HG02943 (cell line): ENCODE measurements at regions not wholly inside any gene's neighbourhood (a gene's known extent, or its start where the extent isn't known, plus 50 kb on each side); places are given as distances from the start of the nearest gene placed in this dataset.
A peak's percentile ranks its signal among the peaks of the same experiment; 100 is the strongest.
"Not testable (repeated sequence)": the region's sequence is repeated elsewhere in the genome, so short reads cannot be mapped to it uniquely, and the experiment has no call there.

Experiments
- ATAC-seq: cut with Tn5 transposase; IDR thresholded peaks from one replicate; pipeline ENCODE4 v1.9.1; 2021; ENCODE audit warnings: mild to moderate bottlenecking, low read depth, moderate library complexity; ENCODE audit not compliant: unreplicated experiment

DNA sequence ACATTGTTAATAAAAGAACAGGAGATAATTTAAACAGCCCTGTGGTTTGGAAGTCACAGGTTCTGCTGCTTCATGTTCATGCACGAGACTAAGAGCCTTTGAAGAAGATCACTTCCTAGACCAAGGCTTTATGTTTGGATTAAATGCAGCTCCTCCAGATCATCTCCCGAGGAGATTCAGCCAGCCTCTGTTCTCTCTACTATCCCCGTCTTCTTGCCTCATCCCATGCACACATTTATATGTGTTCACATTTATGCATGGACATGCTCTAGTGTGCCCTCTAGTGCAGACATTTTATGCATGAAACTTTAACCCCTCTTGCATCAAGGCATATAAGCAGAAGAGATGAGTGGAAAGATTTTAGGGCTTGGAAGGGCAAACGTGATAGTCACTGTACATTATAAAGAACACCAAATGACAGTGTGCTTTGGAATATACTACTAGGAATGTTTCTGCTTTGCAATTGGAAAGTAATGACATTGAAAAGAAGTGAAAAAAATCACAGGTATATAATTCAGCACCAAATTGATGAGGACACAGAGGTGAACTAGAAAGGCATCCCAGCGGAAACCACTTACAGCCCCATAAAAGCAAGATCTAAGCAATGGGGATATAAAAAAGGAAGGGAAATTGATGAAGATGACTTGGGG, 271.5 kb upstream of the PLGLB2 start:
- not testable (repeated sequence) for ATAC-seq

DNA sequence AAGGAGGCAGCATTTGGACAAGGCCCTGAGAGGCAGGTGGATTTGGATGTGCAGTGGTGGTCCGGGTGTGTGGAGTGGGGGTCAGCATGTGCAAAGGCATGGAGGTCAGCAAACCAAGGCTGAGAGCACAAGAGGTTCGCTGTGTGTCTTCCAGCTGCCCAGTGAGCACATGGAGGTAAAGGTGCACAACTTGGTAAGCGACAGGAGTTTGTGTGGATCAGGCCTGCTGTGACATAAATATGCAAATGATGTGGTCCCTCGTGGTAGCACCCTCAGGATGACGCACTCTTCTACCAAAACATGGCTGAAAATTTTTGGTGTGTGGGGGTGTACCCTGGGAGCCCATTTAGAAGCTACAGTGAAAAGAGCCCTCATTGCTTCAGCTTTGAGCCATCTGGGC, 271.0 kb upstream of the PLGLB2 start:
- ATAC-seq = not testable (repeated sequence)

DNA sequence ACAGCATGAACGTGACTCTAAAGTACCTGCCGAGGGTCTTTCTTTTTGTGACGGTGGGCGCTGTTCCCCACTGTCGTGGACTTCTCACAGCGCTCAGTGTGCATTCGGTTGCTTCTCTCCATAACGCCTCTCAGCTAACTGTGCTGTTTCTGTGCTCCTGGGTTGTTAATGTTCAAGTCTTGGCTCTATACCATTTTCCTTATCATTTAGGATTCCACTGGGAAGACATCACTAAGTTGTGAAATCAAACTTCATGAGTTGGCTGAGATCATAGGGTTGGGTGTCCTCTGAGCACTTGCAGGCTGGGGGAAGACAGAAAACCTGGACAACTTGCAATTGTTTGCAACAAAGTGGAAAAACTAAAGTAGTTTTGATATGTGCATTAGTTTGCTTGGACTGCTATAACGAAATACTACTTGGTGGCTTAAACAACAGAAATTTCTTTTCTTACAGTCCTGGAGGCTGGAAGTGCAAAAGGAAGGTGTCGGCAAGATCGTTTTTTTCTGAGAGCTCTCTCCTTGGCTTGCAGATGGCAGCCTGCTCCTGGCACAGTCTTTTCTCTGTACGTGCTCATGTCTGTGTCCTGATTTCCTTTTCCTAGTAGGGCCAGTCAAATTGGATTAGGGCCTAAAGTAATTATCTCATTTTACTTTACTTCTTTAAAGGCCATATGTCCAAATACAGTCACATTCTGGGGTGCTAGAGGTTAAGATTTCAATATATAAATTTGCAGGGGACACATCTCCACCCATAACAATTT, 270.0 kb upstream of the PLGLB2 start:
- not testable (repeated sequence) for ATAC-seq

GRCh38 chr2:87478911-87479310, 269.0 kb upstream of the PLGLB2 start:
- not testable (repeated sequence) for ATAC-seq

- not testable (repeated sequence) for ATAC-seq
These were observed 264.7 kb upstream of the PLGLB2 start for GRCh38 chr2:87483093-87483680.

DNA sequence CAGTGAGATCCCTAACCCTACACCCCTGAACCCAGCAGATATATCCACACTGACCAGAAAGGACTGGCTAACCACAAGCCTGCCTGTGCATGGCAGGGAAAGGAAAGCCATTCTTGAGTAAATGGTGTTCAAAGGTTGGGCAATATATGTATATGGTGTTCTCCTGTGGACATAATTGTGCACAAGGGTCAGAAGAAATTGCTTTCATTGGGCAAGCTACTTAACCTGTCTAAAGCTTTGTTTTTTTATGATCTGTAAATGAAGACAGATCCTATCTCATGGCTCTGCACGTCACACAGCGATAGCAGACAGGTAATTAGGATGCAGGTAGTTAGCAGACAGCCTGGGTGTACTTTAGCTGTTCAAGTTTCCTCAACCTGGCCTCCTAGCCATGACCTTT, 263.5 kb upstream of the PLGLB2 start:
- not testable (repeated sequence) for ATAC-seq

DNA sequence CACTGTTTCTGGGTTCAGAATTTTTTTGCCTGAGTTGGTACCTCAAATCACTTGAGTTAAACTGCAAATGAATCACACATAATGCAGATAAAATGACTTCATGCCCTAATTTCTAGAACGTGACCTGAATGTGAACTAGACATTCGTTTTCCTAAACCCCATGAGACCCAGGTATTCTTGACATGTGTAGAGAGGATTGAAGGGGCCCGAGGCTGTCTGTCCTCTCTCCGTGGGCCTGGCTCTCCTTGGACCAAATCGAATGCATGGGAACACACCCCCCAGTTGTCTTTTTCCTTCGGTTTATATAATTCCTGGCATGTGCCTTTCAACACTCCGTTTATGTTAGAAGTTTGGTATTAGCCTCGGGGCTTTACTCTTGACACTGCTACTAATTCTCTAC, 262.4 kb upstream of the PLGLB2 start:
- not testable (repeated sequence) for ATAC-seq

DNA sequence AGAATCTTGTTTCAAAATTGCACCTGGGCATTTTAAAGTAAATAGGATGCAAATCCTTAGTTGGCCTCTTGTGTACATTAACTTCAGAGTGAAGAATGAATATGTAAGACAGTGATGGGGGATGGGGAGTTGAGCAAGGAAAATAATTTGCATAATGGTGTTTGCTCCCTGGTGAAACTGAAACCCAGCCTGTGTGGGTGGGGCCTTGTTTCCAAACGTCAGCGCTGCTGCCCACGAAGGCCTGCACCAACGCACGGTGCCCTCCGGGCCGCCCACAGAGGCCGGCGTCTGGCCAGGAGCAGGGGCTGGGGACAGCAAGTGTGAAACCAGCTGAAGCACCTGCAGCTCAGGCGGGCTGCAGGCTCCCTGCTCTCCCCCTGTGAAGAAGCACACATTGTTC, 262.0 kb upstream of the PLGLB2 start:
- ATAC-seq = peak; percentile 95

GRCh38 chr2:87486413-87486812, 261.5 kb upstream of the PLGLB2 start:
- ATAC-seq = not testable (repeated sequence)

DNA sequence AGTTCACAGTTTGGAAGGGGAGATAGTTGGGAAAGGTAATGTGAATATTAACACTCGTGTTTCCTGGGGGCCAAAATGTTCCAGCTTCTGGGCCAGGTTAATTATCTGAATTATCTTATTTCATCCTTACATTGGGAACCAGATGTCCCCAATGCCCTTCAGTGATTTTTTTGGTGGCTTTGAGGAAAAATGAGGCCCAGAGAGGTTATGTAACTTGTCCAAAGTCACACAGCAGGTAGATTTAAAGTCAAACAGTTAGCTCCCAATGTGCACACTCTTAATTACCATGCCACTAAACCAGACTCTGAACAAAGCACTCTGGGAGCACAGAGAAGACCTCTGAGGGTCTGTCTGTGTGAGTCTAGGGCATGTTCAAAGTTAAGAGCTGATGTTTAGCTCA, 259.9 kb upstream of the PLGLB2 start:
- not testable (repeated sequence) for ATAC-seq

DNA sequence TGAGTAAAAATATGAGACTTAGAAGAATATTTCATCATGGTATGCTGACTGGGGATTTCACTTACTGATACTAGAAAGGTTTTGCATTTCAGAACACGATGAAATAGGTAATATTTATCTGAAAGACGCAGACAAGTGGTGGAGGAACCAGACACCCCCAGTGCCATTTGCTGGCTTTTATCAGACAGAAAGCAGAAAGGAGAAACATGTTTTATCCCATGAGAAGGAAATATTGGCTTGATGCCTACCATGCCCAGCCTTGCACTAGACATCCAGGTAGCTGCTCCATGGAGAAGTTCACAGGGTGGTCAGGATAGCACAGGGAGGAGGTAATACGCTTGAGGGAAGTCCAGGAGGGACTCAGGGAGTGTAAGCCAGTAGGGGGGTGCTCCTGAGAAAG, 258.9 kb upstream of the PLGLB2 start:
- not testable (repeated sequence) for ATAC-seq

DNA sequence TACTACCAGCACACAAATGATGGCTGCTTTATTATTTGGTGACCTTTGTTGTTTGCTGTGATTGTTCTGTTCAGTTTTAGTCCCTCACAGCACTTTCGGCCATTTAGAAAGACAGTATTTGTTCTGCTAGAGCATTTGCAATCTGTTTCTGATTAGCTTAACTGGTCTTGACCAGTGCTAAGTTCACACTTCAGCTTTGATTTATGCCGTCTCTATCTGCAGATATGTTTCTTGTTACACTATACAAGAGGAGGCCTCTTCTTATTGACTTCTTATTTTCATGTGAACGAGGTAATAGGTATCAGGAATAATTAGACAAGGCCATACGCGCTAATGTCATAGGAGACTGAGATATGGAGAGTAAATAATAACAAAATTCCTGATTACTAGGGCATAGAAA, 253.0 kb upstream of the PLGLB2 start:
- not testable (repeated sequence) for ATAC-seq

- not testable (repeated sequence) for ATAC-seq
These were observed 252.4 kb upstream of the PLGLB2 start for GRCh38 chr2:87495455-87495854.

DNA sequence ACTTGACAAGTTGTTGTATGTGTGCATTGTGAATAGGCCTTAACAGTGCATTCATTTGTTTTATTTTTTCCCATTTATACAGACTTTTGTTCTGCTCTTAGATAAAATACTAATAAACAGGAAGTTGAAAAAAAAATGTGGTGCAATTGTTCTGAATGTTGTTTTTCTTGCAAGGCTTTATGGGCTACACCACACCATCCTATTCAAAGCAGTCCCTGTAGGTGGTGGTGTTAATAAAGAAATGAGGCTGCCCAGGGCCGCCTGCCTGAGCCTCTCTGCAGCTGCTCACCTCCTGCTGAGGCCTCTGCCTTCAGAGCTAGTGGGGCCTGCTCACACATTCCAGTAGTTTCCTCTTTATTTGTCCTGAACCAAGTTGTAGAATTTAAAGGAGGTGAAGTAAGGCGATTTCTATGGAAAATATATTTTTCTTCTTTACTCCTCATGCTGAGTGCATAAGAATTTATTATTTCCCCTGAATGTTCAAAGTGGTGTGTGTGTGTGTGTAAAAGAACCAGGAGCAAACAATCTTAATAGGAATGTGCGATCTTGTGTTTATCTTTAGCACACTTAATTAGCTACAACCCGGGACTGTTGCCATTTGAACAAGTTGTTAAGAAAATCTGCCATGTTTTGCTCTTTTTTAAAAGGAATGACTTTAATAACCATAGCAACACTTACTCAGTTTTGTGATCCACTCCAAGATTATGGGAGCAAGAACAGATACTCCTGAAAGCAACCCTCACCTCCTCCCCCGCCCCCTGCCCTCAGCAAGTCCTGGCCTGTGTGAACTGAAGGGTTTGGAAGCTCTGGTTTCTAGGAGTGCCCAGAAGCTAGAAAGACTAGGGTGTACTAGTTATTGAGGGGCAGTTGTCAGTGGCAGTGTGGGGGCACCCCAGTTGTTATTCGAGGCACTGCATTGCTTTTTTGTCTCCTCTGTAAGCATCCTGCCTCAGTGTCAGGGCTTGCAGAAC, 251.6 kb upstream of the PLGLB2 start:
- ATAC-seq = peak; percentile 86

GRCh38 chr2:87497135-87497534, 250.8 kb upstream of the PLGLB2 start:
- ATAC-seq = not testable (repeated sequence)

DNA sequence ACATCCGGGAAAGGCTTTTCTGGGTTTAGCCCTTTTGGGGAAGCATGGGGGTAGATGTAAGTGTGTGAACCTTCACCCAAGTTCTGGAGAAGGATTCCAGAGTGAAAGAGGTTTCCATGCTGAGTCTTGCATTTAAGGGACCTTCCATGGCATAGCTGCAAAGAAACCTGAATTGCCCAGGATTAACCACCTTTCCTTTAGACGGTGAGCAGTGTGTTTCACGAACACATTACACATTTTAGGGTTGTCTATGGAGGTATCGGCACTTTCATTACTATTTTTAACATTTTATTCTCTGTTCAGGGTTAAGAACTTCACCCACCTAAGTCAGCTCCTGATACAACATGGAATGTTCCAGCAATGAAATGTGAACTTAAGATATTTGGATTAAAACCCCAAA, 250.2 kb upstream of the PLGLB2 start:
- ATAC-seq = not testable (repeated sequence)

DNA sequence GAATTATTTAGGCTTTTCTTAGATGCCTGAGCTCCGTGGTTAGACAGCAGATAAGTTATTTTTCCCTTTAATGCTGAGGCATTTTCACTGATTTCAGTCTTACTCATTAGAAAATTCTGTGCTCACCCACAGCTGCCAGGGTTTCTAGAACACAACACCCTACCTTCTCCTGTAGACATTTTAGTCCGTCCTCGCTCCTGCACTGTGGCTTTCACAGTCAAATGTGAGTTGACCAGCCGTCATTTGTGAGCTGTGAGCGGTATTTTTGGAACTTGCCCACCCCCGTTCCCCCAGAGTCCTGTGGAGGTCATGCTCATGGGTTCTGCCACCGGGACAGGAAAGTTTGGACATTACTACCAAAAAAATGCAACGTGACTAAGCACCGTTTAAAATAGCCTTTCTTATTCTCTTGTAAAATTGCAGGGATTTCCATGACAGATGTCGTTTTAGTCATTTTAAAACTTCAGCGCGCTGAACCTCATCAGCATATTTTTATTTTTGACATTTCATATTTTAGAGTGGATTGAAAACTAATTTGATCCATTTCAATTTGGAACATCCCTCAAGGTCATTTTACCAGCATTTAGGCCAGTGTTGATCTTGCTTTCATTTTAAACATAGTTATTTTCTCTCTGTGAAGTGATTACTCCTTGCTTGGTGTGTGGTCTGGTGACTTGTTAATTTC, 249.6 kb upstream of the PLGLB2 start:
- ATAC-seq = not testable (repeated sequence)

DNA sequence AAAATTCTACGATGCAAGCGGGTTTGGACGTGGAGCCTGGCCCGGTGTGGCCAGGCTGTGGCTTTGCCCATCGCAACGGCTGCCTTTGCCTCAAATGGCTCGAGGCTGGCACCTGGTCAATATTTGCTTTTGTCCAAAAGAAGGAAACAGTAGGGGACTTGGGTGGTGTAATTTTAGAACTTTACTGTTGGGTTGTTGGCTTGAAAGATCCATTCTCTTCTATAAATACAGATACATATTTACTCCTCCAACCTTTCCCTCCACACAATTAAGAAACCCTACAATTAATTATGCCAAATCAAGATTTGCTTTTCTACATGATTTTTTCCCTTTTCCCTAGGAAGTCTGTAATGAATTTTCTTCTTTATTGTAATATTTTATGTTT, 249.0 kb upstream of the PLGLB2 start:
- ATAC-seq = not testable (repeated sequence)

DNA sequence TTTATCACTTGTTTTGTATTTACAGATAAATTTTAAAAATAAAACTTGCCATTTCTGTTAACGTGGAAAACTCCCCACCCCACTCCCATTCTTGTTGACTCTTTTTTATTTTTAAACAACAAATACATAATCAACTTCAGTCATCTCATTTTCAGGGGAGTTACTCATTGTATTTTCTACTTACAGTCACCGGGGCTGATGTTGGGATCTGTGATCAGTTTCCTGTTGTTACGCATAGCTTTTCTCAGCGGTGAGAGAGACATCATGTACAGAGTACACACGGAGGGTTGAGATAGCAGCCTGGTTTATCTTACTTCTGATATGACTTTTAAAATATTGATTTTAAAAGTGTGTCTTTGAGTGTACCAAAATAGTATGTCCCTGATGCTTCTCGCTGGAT, 248.0 kb upstream of the PLGLB2 start:
- ATAC-seq = not testable (repeated sequence)

- not testable (repeated sequence) for ATAC-seq
These were observed 247.5 kb upstream of the PLGLB2 start for GRCh38 chr2:87500421-87500820.
